ENCODE measurements at regions not wholly inside any gene's neighbourhood (a gene's known extent, or its start where the extent isn't known, plus 50 kb on each side); places are given as distances from the start of the nearest gene placed in this dataset.

GRCh38 chr4:133263104-133263503 is 114.0 kb downstream of the PCDH10 start:
- DNase-seq: no peak
- TF ChIP-seq GATA1 (IDR thresholded peaks at IDR 0.05; ENCODE audit: low read depth, low read length): no peak
- TF ChIP-seq POLR2A (IDR thresholded peaks at IDR 0.05; ENCODE audit: low read length): no peak

GRCh38 chr4:133247861-133248260 is 98.8 kb downstream of the PCDH10 start:
- no peak for TF ChIP-seq GATA1 (IDR thresholded peaks at IDR 0.05; ENCODE audit: low read depth, low read length)
- no peak for TF ChIP-seq POLR2A (IDR thresholded peaks at IDR 0.05; ENCODE audit: low read length)
- DNase-seq: no peak

- TF ChIP-seq POLR2A (IDR thresholded peaks at IDR 0.05; ENCODE audit: low read length): no peak
- no peak for TF ChIP-seq GATA1 (IDR thresholded peaks at IDR 0.05; ENCODE audit: low read depth, low read length)
- no peak for DNase-seq
Observed at GRCh38 chr4:133245226-133245625, 96.1 kb downstream of the PCDH10 start.
